ENCODE measurements at regions not wholly inside any gene's neighbourhood (a gene's known extent, or its start where the extent isn't known, plus 50 kb on each side); places are given as distances from the start of the nearest gene placed in this dataset.
"Not testable (repeated sequence)": the region's sequence is repeated elsewhere in the genome, so short reads cannot be mapped to it uniquely, and the experiment has no call there.

GRCh38 chr10:80750268-80750667 is 212.6 kb downstream of the SH2D4B start:
- DNase-seq (ENCODE audit: low read depth): no peak

- DNase-seq (ENCODE audit: low read depth): no peak
Measured at GRCh38 chr10:80751940-80752339, 214.2 kb downstream of the SH2D4B start.

- no peak for DNase-seq (ENCODE audit: low read depth)
Measured at GRCh38 chr10:80753612-80754011, 215.9 kb downstream of the SH2D4B start.

- no peak for DNase-seq (ENCODE audit: low read depth)
Measured at GRCh38 chr10:80755893-80756292, 218.2 kb downstream of the SH2D4B start.

GRCh38 chr10:80759693-80760092 is 222.0 kb downstream of the SH2D4B start:
- DNase-seq (ENCODE audit: low read depth): no peak

- no peak for DNase-seq (ENCODE audit: low read depth)
Measured at GRCh38 chr10:80760914-80761371, 223.2 kb downstream of the SH2D4B start.

GRCh38 chr10:80767963-80768362 is 230.3 kb downstream of the SH2D4B start:
- DNase-seq (ENCODE audit: low read depth): no peak

GRCh38 chr10:80769700-80770160 is 232.0 kb downstream of the SH2D4B start:
- DNase-seq (ENCODE audit: low read depth): no peak

- no peak for DNase-seq (ENCODE audit: low read depth)
Measured at GRCh38 chr10:80770239-80770638, 232.5 kb downstream of the SH2D4B start.

- DNase-seq (ENCODE audit: low read depth): no peak
Measured at GRCh38 chr10:80771285-80771684, 233.6 kb downstream of the SH2D4B start.

- no peak for DNase-seq (ENCODE audit: low read depth)
Measured at GRCh38 chr10:80771902-80772555, 234.3 kb downstream of the SH2D4B start.

GRCh38 chr10:80772596-80772995 is 234.9 kb downstream of the SH2D4B start:
- no peak for DNase-seq (ENCODE audit: low read depth)

- DNase-seq (ENCODE audit: low read depth): no peak
Measured at GRCh38 chr10:80784695-80785094, 247.0 kb downstream of the SH2D4B start.

GRCh38 chr10:80786322-80786721 is 248.6 kb downstream of the SH2D4B start:
- DNase-seq (ENCODE audit: low read depth): no peak

- no peak for DNase-seq (ENCODE audit: low read depth)
Measured at GRCh38 chr10:80787952-80788351, 250.2 kb downstream of the SH2D4B start.

GRCh38 chr10:80794994-80795393 is 257.3 kb downstream of the SH2D4B start:
- no peak for DNase-seq (ENCODE audit: low read depth)

- DNase-seq (ENCODE audit: low read depth): no peak
Measured at GRCh38 chr10:80805343-80806020, 267.8 kb downstream of the SH2D4B start.

- DNase-seq (ENCODE audit: low read depth): no peak
Measured at GRCh38 chr10:80814147-80814652, 276.5 kb downstream of the SH2D4B start.

GRCh38 chr10:80829151-80829550 is 291.4 kb downstream of the SH2D4B start:
- no peak for DNase-seq (ENCODE audit: low read depth)

GRCh38 chr10:80829562-80829961 is 291.9 kb downstream of the SH2D4B start:
- no peak for DNase-seq (ENCODE audit: low read depth)

GRCh38 chr10:80832693-80833092 is 295.0 kb downstream of the SH2D4B start:
- not testable (repeated sequence) for DNase-seq (ENCODE audit: low read depth)

GRCh38 chr10:80855348-80855971 is 317.8 kb downstream of the SH2D4B start:
- no peak for DNase-seq (ENCODE audit: low read depth)

GRCh38 chr10:80856186-80856585 is 318.5 kb downstream of the SH2D4B start:
- DNase-seq (ENCODE audit: low read depth): no peak

All from EH (cell line).